OCI-LY7 (cell line): ENCODE measurements at regions not wholly inside any gene's neighbourhood (a gene's known extent, or its start where the extent isn't known, plus 50 kb on each side); places are given as distances from the start of the nearest gene placed in this dataset.

Source experiments
- EZH2phosphoT487 ChIP-seq: fragments of 200-600 bp; sonication (generic); IDR thresholded peaks from 2 replicates; pipeline ENCODE4 v1.6.1; 2018; ENCODE audit warnings: low read depth, borderline replicate concordance, mild to moderate bottlenecking, mixed run types, antibody characterized with exemption, low read length, moderate library complexity, mixed read lengths
- TF ChIP-seq, protein P1 (sequence below): fragments of 200-600 bp; sonication (generic); conservative IDR thresholded peaks from 2 replicates; pipeline ENCODE4 v1.5.1; 2014; ENCODE audit warnings: mild to moderate bottlenecking, antibody characterized with exemption, low read length, moderate library complexity, mixed read lengths

DNA sequence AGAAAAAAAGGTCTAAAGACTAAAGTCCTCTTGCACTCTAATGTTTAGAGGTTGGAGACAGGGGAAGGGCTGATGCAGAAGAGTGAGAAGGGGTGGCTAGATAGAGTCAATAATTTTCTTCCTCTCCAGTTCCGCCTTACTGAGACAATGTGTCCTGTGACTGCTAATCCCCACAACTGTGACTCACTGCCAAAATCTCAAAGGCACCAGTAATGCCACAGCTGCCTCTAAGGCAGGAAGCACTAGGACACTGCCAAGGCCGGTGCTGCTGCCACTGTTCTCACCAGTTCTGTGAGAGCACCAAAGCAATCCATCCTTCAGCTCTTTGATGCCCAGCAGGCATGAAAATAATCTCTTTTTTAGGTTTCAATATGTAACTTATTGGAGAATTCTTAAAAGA, 701.9 kb upstream of the MAP3K7 start:
- TF ChIP-seq, protein P1, sequence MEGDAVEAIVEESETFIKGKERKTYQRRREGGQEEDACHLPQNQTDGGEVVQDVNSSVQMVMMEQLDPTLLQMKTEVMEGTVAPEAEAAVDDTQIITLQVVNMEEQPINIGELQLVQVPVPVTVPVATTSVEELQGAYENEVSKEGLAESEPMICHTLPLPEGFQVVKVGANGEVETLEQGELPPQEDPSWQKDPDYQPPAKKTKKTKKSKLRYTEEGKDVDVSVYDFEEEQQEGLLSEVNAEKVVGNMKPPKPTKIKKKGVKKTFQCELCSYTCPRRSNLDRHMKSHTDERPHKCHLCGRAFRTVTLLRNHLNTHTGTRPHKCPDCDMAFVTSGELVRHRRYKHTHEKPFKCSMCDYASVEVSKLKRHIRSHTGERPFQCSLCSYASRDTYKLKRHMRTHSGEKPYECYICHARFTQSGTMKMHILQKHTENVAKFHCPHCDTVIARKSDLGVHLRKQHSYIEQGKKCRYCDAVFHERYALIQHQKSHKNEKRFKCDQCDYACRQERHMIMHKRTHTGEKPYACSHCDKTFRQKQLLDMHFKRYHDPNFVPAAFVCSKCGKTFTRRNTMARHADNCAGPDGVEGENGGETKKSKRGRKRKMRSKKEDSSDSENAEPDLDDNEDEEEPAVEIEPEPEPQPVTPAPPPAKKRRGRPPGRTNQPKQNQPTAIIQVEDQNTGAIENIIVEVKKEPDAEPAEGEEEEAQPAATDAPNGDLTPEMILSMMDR, result no peak
- TF ChIP-seq EZH2phosphoT487, result no peak
